ENCODE measurements at regions not wholly inside any gene's neighbourhood (a gene's known extent, or its start where the extent isn't known, plus 50 kb on each side); places are given as distances from the start of the nearest gene placed in this dataset.

DNA sequence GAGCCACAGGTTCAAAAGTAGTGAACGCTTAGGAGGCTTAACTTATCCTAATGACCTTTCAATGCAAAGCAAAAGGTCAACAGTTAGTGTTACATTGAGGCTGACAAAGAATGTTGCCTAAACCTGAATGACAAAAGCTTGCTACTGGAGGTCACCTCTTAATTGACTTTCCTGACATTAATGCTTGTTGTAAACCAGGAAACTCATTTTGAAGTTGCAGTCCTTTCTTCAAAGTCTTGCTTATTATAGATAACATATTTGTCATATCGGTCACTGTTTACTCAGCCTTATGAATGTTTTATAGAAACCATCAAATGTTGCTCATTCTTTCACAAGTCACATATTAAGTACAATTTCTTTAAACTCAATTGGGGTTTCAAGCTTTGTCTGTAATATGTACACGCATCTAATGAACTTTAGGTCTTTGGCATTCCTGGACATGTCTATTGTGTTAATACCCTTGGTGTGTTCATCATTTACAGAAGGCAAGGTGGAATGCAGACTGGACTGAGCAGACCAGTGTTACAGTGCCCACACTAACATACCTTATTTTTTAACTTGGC is 488.2 kb upstream of the NECTIN3 start:
- H3K4me1 Mint-ChIP-seq (ENCODE audit: low read depth), result peaks cover 53% of the 10 kb centered on the region
- peak; percentile 45 for DNase-seq
- no peaks in the 10 kb centered on the region for H3K9me3 Mint-ChIP-seq
- H3K27ac Mint-ChIP-seq, result peak overlapping the region; percentile 68; the same call in 1 of the 2 replicates
- TF ChIP-seq, protein P1, sequence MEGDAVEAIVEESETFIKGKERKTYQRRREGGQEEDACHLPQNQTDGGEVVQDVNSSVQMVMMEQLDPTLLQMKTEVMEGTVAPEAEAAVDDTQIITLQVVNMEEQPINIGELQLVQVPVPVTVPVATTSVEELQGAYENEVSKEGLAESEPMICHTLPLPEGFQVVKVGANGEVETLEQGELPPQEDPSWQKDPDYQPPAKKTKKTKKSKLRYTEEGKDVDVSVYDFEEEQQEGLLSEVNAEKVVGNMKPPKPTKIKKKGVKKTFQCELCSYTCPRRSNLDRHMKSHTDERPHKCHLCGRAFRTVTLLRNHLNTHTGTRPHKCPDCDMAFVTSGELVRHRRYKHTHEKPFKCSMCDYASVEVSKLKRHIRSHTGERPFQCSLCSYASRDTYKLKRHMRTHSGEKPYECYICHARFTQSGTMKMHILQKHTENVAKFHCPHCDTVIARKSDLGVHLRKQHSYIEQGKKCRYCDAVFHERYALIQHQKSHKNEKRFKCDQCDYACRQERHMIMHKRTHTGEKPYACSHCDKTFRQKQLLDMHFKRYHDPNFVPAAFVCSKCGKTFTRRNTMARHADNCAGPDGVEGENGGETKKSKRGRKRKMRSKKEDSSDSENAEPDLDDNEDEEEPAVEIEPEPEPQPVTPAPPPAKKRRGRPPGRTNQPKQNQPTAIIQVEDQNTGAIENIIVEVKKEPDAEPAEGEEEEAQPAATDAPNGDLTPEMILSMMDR (IDR thresholded peaks at IDR 0.05), result no peak
- no peaks in the 10 kb centered on the region for H3K36me3 Mint-ChIP-seq (ENCODE audit: low read depth)
- H3K4me3 Mint-ChIP-seq, result no peak overlapping the region
- no peaks in the 10 kb centered on the region for H3K27me3 Mint-ChIP-seq (ENCODE audit: insufficient read depth)

DNA sequence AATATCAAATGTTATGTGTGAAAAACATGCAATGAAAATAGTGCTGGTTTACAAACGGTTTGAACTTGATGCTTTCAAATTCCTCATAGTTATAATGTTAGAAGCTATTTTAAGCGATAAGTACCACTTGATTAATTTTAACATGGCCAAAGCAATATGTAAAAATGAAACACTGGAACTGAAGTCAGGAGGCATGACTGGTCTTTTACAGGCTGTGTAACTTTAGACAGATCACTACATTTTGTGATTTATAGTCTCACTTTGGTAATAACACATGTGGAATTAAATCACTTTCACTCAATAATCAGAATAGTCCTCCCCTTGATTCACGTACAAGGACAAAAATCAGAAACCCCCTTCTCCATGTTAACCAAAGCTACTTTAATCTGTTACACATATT is 482.7 kb upstream of the NECTIN3 start:
- H3K4me1 Mint-ChIP-seq (ENCODE audit: low read depth), result peaks cover 21% of the 10 kb centered on the region
- H3K4me3 Mint-ChIP-seq, result no peak overlapping the region
- TF ChIP-seq, protein P1 (IDR thresholded peaks at IDR 0.05), result no peak
- DNase-seq, result no peak
- H3K9me3 Mint-ChIP-seq, result peaks cover 9% of the 10 kb centered on the region; the same call in 1 of the 2 replicates
- H3K36me3 Mint-ChIP-seq (ENCODE audit: low read depth), result peaks cover under 1% of the 10 kb centered on the region; the same call in 1 of the 2 replicates
- no peaks in the 10 kb centered on the region; the same call in 1 of the 2 replicates for H3K27me3 Mint-ChIP-seq (ENCODE audit: insufficient read depth)
- no peak overlapping the region for H3K27ac Mint-ChIP-seq

GRCh38 chr3:110589341-110589740 is 482.3 kb upstream of the NECTIN3 start:
- Mint-ChIP-seq H3K9me3 (peaks cover 13% of the 10 kb centered on the region; the same call in 1 of the 2 replicates), H3K27ac (no peak overlapping the region), H3K27me3 (ENCODE audit: insufficient read depth) (no peaks in the 10 kb centered on the region; the same call in 1 of the 2 replicates), H3K36me3 (ENCODE audit: low read depth) (peaks cover 5% of the 10 kb centered on the region), H3K4me3 (no peak overlapping the region), H3K4me1 (ENCODE audit: low read depth) (peaks cover 17% of the 10 kb centered on the region)
- TF ChIP-seq, protein P1 (IDR thresholded peaks at IDR 0.05), result no peak
- DNase-seq, result no peak

- Mint-ChIP-seq H3K9me3 (peaks cover 25% of the 10 kb centered on the region), H3K36me3 (ENCODE audit: low read depth) (peaks cover 16% of the 10 kb centered on the region), H3K27ac (no peak overlapping the region), H3K27me3 (ENCODE audit: insufficient read depth) (no peaks in the 10 kb centered on the region; the same call in 1 of the 2 replicates), H3K4me3 (no peak overlapping the region), H3K4me1 (ENCODE audit: low read depth) (peaks cover 19% of the 10 kb centered on the region)
- no peak for DNase-seq
- TF ChIP-seq, protein P1 (IDR thresholded peaks at IDR 0.05), result no peak
These were observed 477.9 kb upstream of the NECTIN3 start for GRCh38 chr3:110593749-110594148.

GRCh38 chr3:110598847-110599490 is 472.6 kb upstream of the NECTIN3 start:
- H3K4me1 Mint-ChIP-seq (ENCODE audit: low read depth), result peaks cover 35% of the 10 kb centered on the region
- peak overlapping the region; percentile 29; the same call in 1 of the 2 replicates for H3K4me3 Mint-ChIP-seq
- peaks cover 15% of the 10 kb centered on the region for H3K36me3 Mint-ChIP-seq (ENCODE audit: low read depth)
- TF ChIP-seq, protein P1 (IDR thresholded peaks at IDR 0.05), result no peak
- peak overlapping the region; percentile 39 for H3K27ac Mint-ChIP-seq
- no peaks in the 10 kb centered on the region for H3K27me3 Mint-ChIP-seq (ENCODE audit: insufficient read depth)
- peaks cover 15% of the 10 kb centered on the region for H3K9me3 Mint-ChIP-seq
- DNase-seq, result peak; percentile 63

Data from HFFc6 (cell line).